Fibroblast of lung (primary cell): ENCODE measurements at regions not wholly inside any gene's neighbourhood (a gene's known extent, or its start where the extent isn't known, plus 50 kb on each side); places are given as distances from the start of the nearest gene placed in this dataset.

Experiments used
- DNase-seq, 2 donors: peaks; one replicate each; pipeline versions ENCODE4 v3.0.0 to v3.0.0-alpha.2; 2010; ENCODE audit warnings: low read depth in 2 of 2
- H2AFZ ChIP-seq: 2 replicates; pipeline ENCODE4 v1.5.1; 2012; ENCODE audit warnings: low read length, control low read depth, inconsistent platforms
- H3K27ac ChIP-seq: 2 replicates; pipeline ENCODE4 v1.5.1; 2011; ENCODE audit warnings: low read length, control low read depth; ENCODE audit not compliant: insufficient read depth
- H3K27me3 ChIP-seq: 2 replicates; pipeline ENCODE4 v1.5.1; 2011; ENCODE audit warnings: mild to moderate bottlenecking, low read length; ENCODE audit not compliant: control insufficient read depth, insufficient read depth
- H3K36me3 ChIP-seq: 2 replicates; pipeline ENCODE4 v1.5.1; 2011; ENCODE audit warnings: low read length; ENCODE audit not compliant: control insufficient read depth, insufficient read depth
- H3K4me1 ChIP-seq: 2 replicates; pipeline ENCODE4 v1.5.1; 2011; ENCODE audit warnings: low read length; ENCODE audit not compliant: control insufficient read depth, insufficient read depth; ENCODE audit errors: extremely low read depth
- H3K4me2 ChIP-seq: 2 replicates; pipeline ENCODE4 v1.5.1; 2011; ENCODE audit warnings: low read length, control low read depth; ENCODE audit not compliant: insufficient read depth; ENCODE audit errors: extremely low read depth
- H3K4me3 ChIP-seq, 4 experiments: fragments of 200-600 bp in 1 of 4; sonication (generic) in 1 of 4; replicated peaks in 1 of 4; 2 replicates each; pipeline ENCODE4 v1.5.1; 2011 to 2016; ENCODE audit warnings: low read length in 4 of 4, low read depth in 3 of 4, mild to moderate bottlenecking in 3 of 4, control low read depth in 2 of 4, inconsistent platforms in 1 of 4, mixed read lengths in 1 of 4; ENCODE audit not compliant: insufficient read depth in 1 of 4; ENCODE audit errors: control extremely low read depth in 1 of 4
- H3K79me2 ChIP-seq: 2 replicates; pipeline ENCODE4 v1.5.1; 2012; ENCODE audit warnings: mild to moderate bottlenecking, low read length, inconsistent platforms; ENCODE audit not compliant: control insufficient read depth, insufficient read depth
- H3K9ac ChIP-seq: 2 replicates; pipeline ENCODE4 v1.5.1; 2011; ENCODE audit warnings: mild to moderate bottlenecking, low read length, control low read depth; ENCODE audit not compliant: insufficient read depth
- H3K9me3 ChIP-seq: 2 replicates; pipeline ENCODE4 v1.5.1; 2012; ENCODE audit warnings: low read depth, low read length; ENCODE audit not compliant: control insufficient read depth, insufficient read depth
- H4K20me1 ChIP-seq: 2 replicates; pipeline ENCODE4 v1.5.1; 2011; ENCODE audit warnings: low read length; ENCODE audit not compliant: control insufficient read depth, insufficient read depth; ENCODE audit errors: extremely low read depth
- CTCF ChIP-seq, 2 donors: IDR thresholded peaks in 1 of 2; conservative IDR thresholded peaks in 1 of 2; 1 replicate in 1 of 2; 2 replicates in 1 of 2; pipeline ENCODE4 v1.5.1; 2011 to 2012; ENCODE audit warnings: low read length in 2 of 2, control low read depth in 1 of 2, inconsistent platforms in 1 of 2, low read depth in 1 of 2, mild to moderate bottlenecking in 1 of 2
- EZH2 ChIP-seq: IDR thresholded peaks from 2 replicates; pipeline ENCODE4 v1.5.1; 2012; ENCODE audit warnings: low read length, control low read depth, mild to moderate bottlenecking; ENCODE audit errors: missing control alignments

- Histone ChIP-seq H4K20me1 (no peaks in the 10 kb centered on the region), H3K9me3 (no peaks in the 10 kb centered on the region), H3K27ac (no peak overlapping the region), H3K36me3 (no peaks in the 10 kb centered on the region), H3K4me3 (no peak overlapping the region), H3K27me3 (no peaks in the 10 kb centered on the region), H3K4me2 (no peak overlapping the region), H3K4me1 (no peaks in the 10 kb centered on the region), H3K9ac (no peak overlapping the region), H3K79me2 (no peaks in the 10 kb centered on the region), H2AFZ (no peak overlapping the region)
- DNase-seq = no peak
- TF ChIP-seq EZH2 (no peak), CTCF (conservative IDR thresholded peaks at IDR 0.05 in 1 of 2, IDR thresholded peaks at IDR 0.05 in 1 of 2; ENCODE audit: low read depth in 1 of 2, low read length in 2 of 2) (no peak)
Observed at GRCh38 chr7:9189703-9190102, 756.3 kb downstream of the NXPH1 start.

GRCh38 chr7:9192969-9193368 is 759.6 kb downstream of the NXPH1 start:
- no peak for TF ChIP-seq CTCF (conservative IDR thresholded peaks at IDR 0.05 in 1 of 2, IDR thresholded peaks at IDR 0.05 in 1 of 2; ENCODE audit: low read depth in 1 of 2, low read length in 2 of 2)
- no peak for TF ChIP-seq EZH2
- H3K9me3 ChIP-seq = no peaks in the 10 kb centered on the region
- no peaks in the 10 kb centered on the region for H3K36me3 ChIP-seq
- no peaks in the 10 kb centered on the region for H3K79me2 ChIP-seq
- no peaks in the 10 kb centered on the region for H3K4me1 ChIP-seq
- no peak overlapping the region for H2AFZ ChIP-seq
- no peaks in the 10 kb centered on the region for H3K27me3 ChIP-seq
- H3K4me2 ChIP-seq = no peak overlapping the region
- no peak overlapping the region for H3K27ac ChIP-seq
- no peaks in the 10 kb centered on the region for H4K20me1 ChIP-seq
- H3K9ac ChIP-seq = no peak overlapping the region
- H3K4me3 ChIP-seq = no peak overlapping the region
- DNase-seq = peak in 1 of 2 donors; percentile 75

DNA sequence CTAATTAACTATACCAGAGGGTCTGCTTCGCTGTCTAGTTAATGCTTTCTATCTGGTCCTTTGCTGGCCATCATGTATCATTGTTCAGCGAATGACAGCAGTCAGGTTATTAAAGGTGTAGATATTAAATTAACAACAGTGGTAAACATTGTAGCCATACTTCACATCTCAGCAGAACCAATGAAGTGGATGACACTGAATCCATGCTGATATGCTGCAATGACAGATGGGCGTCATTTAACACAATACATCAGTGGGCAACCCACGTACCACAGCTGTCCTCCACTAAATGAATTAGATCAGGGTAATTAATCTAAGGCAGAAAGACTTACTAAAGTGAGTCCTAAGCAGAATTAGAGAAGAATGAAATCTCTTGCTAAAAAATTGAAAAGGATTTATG is 767.2 kb downstream of the NXPH1 start:
- H3K9me3 ChIP-seq = no peaks in the 10 kb centered on the region
- no peak overlapping the region for H2AFZ ChIP-seq
- H3K4me2 ChIP-seq = no peak overlapping the region
- TF ChIP-seq EZH2 (no peak), CTCF (conservative IDR thresholded peaks at IDR 0.05 in 1 of 2, IDR thresholded peaks at IDR 0.05 in 1 of 2; ENCODE audit: low read depth in 1 of 2, low read length in 2 of 2) (no peak)
- H4K20me1 ChIP-seq = no peaks in the 10 kb centered on the region
- no peak for DNase-seq
- no peak overlapping the region for H3K27ac ChIP-seq
- no peaks in the 10 kb centered on the region for H3K4me1 ChIP-seq
- no peaks in the 10 kb centered on the region for H3K27me3 ChIP-seq
- H3K79me2 ChIP-seq = no peaks in the 10 kb centered on the region
- no peak overlapping the region for H3K4me3 ChIP-seq
- H3K36me3 ChIP-seq = no peaks in the 10 kb centered on the region
- no peak overlapping the region for H3K9ac ChIP-seq
